CD14-positive monocyte (primary cell): ENCODE measurements at regions not wholly inside any gene's neighbourhood (a gene's known extent, or its start where the extent isn't known, plus 50 kb on each side); places are given as distances from the start of the nearest gene placed in this dataset.

ENCODE experiments used
- DNase-seq, 3 donors: peaks; one replicate each; pipeline ENCODE4 v3.0.0-alpha.2; 2011 to 2022
- H2AFZ ChIP-seq: 2 replicates; pipeline ENCODE4 v1.6.0; 2012; ENCODE audit warnings: mild to moderate bottlenecking, low read depth, low read length, inconsistent platforms; ENCODE audit not compliant: insufficient read depth, poor library complexity, severe bottlenecking
- H3K27ac ChIP-seq, 2 donors: 1 replicate in 1 of 2; 2 replicates in 1 of 2; pipeline ENCODE4 v1.5.1; 2012 to 2013; ENCODE audit warnings: low read length in 2 of 2, control low read depth in 1 of 2, inconsistent platforms in 1 of 2, low read depth in 1 of 2, mild to moderate bottlenecking in 1 of 2
- H3K27me3 ChIP-seq, 2 donors: one replicate each; pipeline versions ENCODE4 v1.6.0 to v1.6.1; 2011 to 2013; ENCODE audit warnings: low read length in 2 of 2; ENCODE audit not compliant: control insufficient read depth in 2 of 2, insufficient read depth in 2 of 2
- H3K36me3 ChIP-seq, 2 donors: replicated peaks in 1 of 2; 1 replicate in 1 of 2; 2 replicates in 1 of 2; pipeline versions ENCODE4 v1.5.1 to v1.6.1; 2012 to 2013; ENCODE audit warnings: low read length in 2 of 2, control low read depth in 1 of 2, inconsistent platforms in 1 of 2, mild to moderate bottlenecking in 1 of 2; ENCODE audit not compliant: insufficient read depth in 2 of 2, control insufficient read depth in 1 of 2
- H3K4me1 ChIP-seq, 2 donors: 1 replicate in 1 of 2; 2 replicates in 1 of 2; pipeline versions ENCODE4 v1.5.1 to v1.6.1; 2012 to 2013; ENCODE audit warnings: low read length in 2 of 2, control low read depth in 1 of 2, inconsistent platforms in 1 of 2, mild to moderate bottlenecking in 1 of 2, moderate library complexity in 1 of 2; ENCODE audit not compliant: insufficient read depth in 2 of 2, control insufficient read depth in 1 of 2
- H3K4me2 ChIP-seq: replicated peaks from 2 replicates; pipeline ENCODE3; 2012; ENCODE audit warnings: low read length, moderate library complexity, mild to moderate bottlenecking; ENCODE audit not compliant: poor library complexity, severe bottlenecking; ENCODE audit errors: extremely low read depth
- H3K4me3 ChIP-seq, 3 experiments: fragments of 200-600 bp in 1 of 3; sonication (generic) in 1 of 3; replicated peaks in 1 of 3; 1 replicate in 2 of 3; 2 replicates in 1 of 3; pipeline ENCODE4 v1.5.1; 2011 to 2013; ENCODE audit warnings: low read length in 3 of 3, mild to moderate bottlenecking in 3 of 3, control low read depth in 2 of 3, low read depth in 2 of 3, inconsistent platforms in 1 of 3, moderate library complexity in 1 of 3
- H3K79me2 ChIP-seq: 2 replicates; pipeline ENCODE4 v1.6.0; 2012; ENCODE audit warnings: mild to moderate bottlenecking, control low read depth, inconsistent platforms, low read length, moderate library complexity; ENCODE audit not compliant: insufficient read depth
- H3K9ac ChIP-seq: 2 replicates; pipeline ENCODE4 v1.6.0; 2017; ENCODE audit warnings: low read length, mild to moderate bottlenecking; ENCODE audit not compliant: insufficient read depth, poor library complexity, severe bottlenecking
- H3K9me3 ChIP-seq, 2 donors: replicated peaks in 1 of 2; 1 replicate in 1 of 2; 2 replicates in 1 of 2; pipeline versions ENCODE4 v1.5.1 to v1.6.1; 2012 to 2013; ENCODE audit warnings: low read length in 2 of 2, control low read depth in 1 of 2; ENCODE audit not compliant: control insufficient read depth in 1 of 2, insufficient read depth in 1 of 2
- H4K20me1 ChIP-seq: 2 replicates; pipeline ENCODE4 v1.6.0; 2012; ENCODE audit warnings: mild to moderate bottlenecking, low read length, control low read depth, moderate library complexity; ENCODE audit not compliant: insufficient read depth
- H3K27ac Mint-ChIP-seq, 7 donors: one replicate each; pipeline ENCODE4 v1.8.0; 2020; ENCODE audit warnings: mild to moderate bottlenecking in 7 of 7, mixed read lengths in 7 of 7, moderate library complexity in 6 of 7, inconsistent platforms in 2 of 7
- H3K27me3 Mint-ChIP-seq, 3 donors: one replicate each; pipeline ENCODE4 v1.8.0; 2021 to 2022; ENCODE audit warnings: low read depth in 3 of 3, mild to moderate bottlenecking in 3 of 3, mixed read lengths in 3 of 3, moderate library complexity in 3 of 3, inconsistent platforms in 1 of 3
- H3K36me3 Mint-ChIP-seq, 2 donors: one replicate each; pipeline ENCODE4 v1.8.0; 2020; ENCODE audit warnings: mixed read lengths in 2 of 2, inconsistent platforms in 1 of 2, mild to moderate bottlenecking in 1 of 2
- H3K4me1 Mint-ChIP-seq: one replicate; pipeline ENCODE4 v1.8.0; 2020; ENCODE audit warnings: mild to moderate bottlenecking, mixed read lengths
- H3K4me3 Mint-ChIP-seq, 2 donors: one replicate each; pipeline ENCODE4 v1.8.0; 2020; ENCODE audit warnings: mild to moderate bottlenecking in 2 of 2, mixed read lengths in 2 of 2, moderate library complexity in 1 of 2
- H3K9me3 Mint-ChIP-seq, 7 donors: one replicate each; pipeline ENCODE4 v1.8.0; 2020 to 2022; ENCODE audit warnings: mixed read lengths in 7 of 7, mild to moderate bottlenecking in 6 of 7, moderate library complexity in 6 of 7, inconsistent platforms in 2 of 7
- WGBS: methylation state at CpG from one replicate; pipeline ENCODE4 v1.1.5; 2013; ENCODE audit warnings: missing lambda C conversion rate; ENCODE audit not compliant: insufficient coverage; 5-methylcytosine and 5-hydroxymethylcytosine counted together
- intact Hi-C, 2 donors: fragments of 100-400 bp; cut with micrococcal nuclease; formaldehyde crosslinking; loops; one replicate each; pipeline versions ENCODE4 v1.15.0 to v1.15.1; 2023
- TF ChIP-seq, protein P1 (sequence below): fragments of 200-600 bp; IDR thresholded peaks from one replicate; pipeline ENCODE4 v1.8.0; 2022; ENCODE audit warnings: antibody characterized with exemption, mild to moderate bottlenecking

DNA sequence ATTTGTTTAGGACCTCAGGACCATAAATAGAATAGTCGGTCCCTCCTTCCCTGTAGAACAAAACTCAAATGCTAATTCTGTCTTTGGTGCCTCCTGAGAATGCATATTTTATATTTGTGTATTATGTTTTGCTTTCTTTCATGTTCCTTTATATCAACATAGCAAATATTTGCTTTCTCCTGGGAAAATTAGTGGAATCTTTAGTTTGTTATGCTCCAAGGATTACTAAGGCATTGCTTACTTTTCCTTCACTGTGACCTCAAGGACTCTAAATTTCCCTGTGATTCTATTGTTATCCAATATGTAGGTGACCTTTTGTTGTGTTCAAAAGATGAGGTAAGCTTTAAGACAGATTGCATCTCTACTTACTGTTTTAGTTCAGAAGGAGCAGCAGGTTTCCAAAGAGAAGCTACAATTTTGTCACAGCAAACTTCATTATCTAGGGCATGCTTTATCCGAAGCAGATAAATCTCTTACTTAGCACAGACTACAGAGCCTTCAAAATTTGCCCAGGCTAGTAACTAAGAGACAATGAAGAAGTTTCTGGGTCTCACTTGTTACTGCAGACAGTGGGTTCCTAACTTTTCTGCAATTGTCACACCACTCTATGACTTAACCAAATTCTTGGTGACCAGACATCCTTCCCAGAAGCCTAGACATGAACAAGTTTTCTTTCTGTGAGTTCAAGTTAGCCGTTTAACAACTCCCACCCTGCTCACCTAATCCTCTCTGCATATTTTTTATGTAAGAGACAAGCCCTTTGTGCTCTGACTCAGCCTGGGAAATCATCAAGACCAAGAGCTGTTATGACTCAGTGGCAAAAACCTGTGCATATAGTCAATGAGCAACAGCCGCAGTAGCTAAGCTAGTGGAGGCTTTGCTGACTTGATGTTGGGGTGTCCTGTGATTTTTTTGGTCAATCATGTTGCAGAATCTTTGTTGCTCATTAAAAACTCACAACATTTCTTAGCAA lies 378.8 kb downstream of the QKI start:
- Histone ChIP-seq H2AFZ (no peak overlapping the region), H3K9ac (no peak overlapping the region), H3K27me3 (peaks cover 10 to 17% of the 10 kb centered on the region in 2 donors), H4K20me1 (no peaks in the 10 kb centered on the region), H3K36me3 (no peaks in the 10 kb centered on the region), H3K4me2 (no peak overlapping the region), H3K4me1 (no peaks in the 10 kb centered on the region), H3K4me3 (no peak overlapping the region), H3K9me3 (no peaks in the 10 kb centered on the region), H3K27ac (no peak overlapping the region), H3K79me2 (no peaks in the 10 kb centered on the region)
- Mint-ChIP-seq H3K27ac (no peak overlapping the region), H3K4me3 (no peak overlapping the region), H3K36me3 (no peaks in the 10 kb centered on the region), H3K9me3 (peaks cover 0 to 3% (median 0%) of the 10 kb centered on the region in 7 donors), H3K4me1 (no peaks in the 10 kb centered on the region), H3K27me3 (peaks cover 7 to 14% (median 9%) of the 10 kb centered on the region in 3 donors)
- intact Hi-C loops, result no loop called here
- TF ChIP-seq, protein P1, sequence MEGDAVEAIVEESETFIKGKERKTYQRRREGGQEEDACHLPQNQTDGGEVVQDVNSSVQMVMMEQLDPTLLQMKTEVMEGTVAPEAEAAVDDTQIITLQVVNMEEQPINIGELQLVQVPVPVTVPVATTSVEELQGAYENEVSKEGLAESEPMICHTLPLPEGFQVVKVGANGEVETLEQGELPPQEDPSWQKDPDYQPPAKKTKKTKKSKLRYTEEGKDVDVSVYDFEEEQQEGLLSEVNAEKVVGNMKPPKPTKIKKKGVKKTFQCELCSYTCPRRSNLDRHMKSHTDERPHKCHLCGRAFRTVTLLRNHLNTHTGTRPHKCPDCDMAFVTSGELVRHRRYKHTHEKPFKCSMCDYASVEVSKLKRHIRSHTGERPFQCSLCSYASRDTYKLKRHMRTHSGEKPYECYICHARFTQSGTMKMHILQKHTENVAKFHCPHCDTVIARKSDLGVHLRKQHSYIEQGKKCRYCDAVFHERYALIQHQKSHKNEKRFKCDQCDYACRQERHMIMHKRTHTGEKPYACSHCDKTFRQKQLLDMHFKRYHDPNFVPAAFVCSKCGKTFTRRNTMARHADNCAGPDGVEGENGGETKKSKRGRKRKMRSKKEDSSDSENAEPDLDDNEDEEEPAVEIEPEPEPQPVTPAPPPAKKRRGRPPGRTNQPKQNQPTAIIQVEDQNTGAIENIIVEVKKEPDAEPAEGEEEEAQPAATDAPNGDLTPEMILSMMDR, result no peak
- peak in 1 of 3 donors; percentile 14 for DNase-seq
- WGBS, result 93% methylated on average over 2 of the region's 4 CpGs

DNA sequence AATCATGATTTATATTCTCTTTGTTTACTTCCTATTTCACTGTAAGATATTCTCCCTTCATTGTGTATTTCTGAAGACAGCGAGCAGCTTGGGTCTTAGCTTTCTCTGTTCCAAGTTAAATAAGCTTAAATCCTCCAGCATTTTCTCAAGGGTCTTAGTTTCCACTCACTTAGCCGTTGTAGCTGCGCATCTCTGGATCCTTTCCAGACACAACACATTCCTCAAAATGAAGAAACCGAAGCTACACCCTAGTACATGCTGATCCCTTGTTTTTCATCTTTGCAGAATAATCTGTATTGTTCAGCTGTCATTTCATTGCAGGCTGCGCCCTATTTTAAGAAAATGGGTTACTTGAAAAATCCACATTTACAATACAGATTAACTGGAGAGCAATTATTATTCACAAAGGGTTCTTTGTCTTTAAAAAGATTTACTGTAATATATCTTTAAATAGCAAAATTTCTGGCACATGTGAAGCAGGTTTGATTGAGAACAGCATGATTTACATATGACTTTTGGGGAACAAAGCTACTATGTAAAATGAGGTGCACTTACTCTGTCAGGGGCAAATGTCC lies 375.8 kb downstream of the QKI start:
- WGBS, result 100% methylated on average over 3 of the region's 5 CpGs
- H3K27ac ChIP-seq, result no peak overlapping the region
- H3K79me2 ChIP-seq, result no peaks in the 10 kb centered on the region
- H3K36me3 Mint-ChIP-seq, result no peaks in the 10 kb centered on the region
- no peaks in the 10 kb centered on the region for H3K9me3 Mint-ChIP-seq
- TF ChIP-seq, protein P1, result no peak
- peak overlapping the region in 1 of 2 donors; percentile 15 for H3K4me3 Mint-ChIP-seq
- no peaks in the 10 kb centered on the region for H3K4me1 Mint-ChIP-seq
- H3K4me2 ChIP-seq, result no peak overlapping the region
- no peaks in the 10 kb centered on the region for H3K9me3 ChIP-seq
- H3K4me3 ChIP-seq, result no peak overlapping the region
- H2AFZ ChIP-seq, result no peak overlapping the region
- no peaks in the 10 kb centered on the region for H3K4me1 ChIP-seq
- no peaks in the 10 kb centered on the region for H4K20me1 ChIP-seq
- DNase-seq, result no peak
- no peak overlapping the region for H3K9ac ChIP-seq
- H3K27me3 ChIP-seq, result peaks cover 8 to 12% of the 10 kb centered on the region in 2 donors
- H3K27ac Mint-ChIP-seq, result no peak overlapping the region
- H3K27me3 Mint-ChIP-seq, result peaks cover 5 to 14% (median 14%) of the 10 kb centered on the region in 3 donors
- intact Hi-C loops, result no loop called here
- H3K36me3 ChIP-seq, result no peaks in the 10 kb centered on the region
